ENCODE measurements at regions not wholly inside any gene's neighbourhood (a gene's known extent, or its start where the extent isn't known, plus 50 kb on each side); places are given as distances from the start of the nearest gene placed in this dataset.
A peak's percentile ranks its signal among the peaks of the same experiment; 100 is the strongest.

- WGBS, 5 donors, result 26 to 29% (median 28%) methylated on average over 10 of the region's 10 CpGs
- DNase-seq, result no peak
- Histone ChIP-seq H3K9me3 (no peaks in the 10 kb centered on the region), H3K4me1 (peaks cover 0 to 4% (median 0%) of the 10 kb centered on the region in 6 donors), H3K36me3 (no peaks in the 10 kb centered on the region), H3K27ac (no peak overlapping the region), H3K4me3 (no peak overlapping the region), H3K27me3 (replicated peaks in 1 of 7) (no peaks in the 10 kb centered on the region)
- intact Hi-C loops (cut with DNase I; ENCODE audit: low total_unique reads), result loop anchor here (10.0 kb wide), 1 partner anchor 468 kb away; the partner anchor contains the start of gene IKZF2
- TF ChIP-seq POLR2AphosphoS5 (IDR thresholded peaks at IDR 0.05) (no peak), CTCF (IDR thresholded peaks at IDR 0.05 in 8 of 11, conservative IDR thresholded peaks at IDR 0.05 in 3 of 11) (peak in 10 of 11 experiments; percentile 31 to 73 (median 59)), POLR2A (IDR thresholded peaks at IDR 0.05) (no peak)
These were observed 147.8 kb upstream of the ERBB4 start for GRCh38 chr2:212686285-212686895.

GRCh38 chr2:212683346-212684097 is 144.9 kb upstream of the ERBB4 start:
- no peak overlapping the region for H3K27ac ChIP-seq
- H3K27me3 ChIP-seq (replicated peaks in 1 of 7), result no peaks in the 10 kb centered on the region
- DNase-seq, result no peak
- intact Hi-C loops (cut with DNase I; ENCODE audit: low total_unique reads), result loop anchor here (10.0 kb wide), 1 partner anchor 471 kb away; the partner anchor contains the start of gene IKZF2
- H3K4me3 ChIP-seq, result no peak overlapping the region
- TF ChIP-seq POLR2AphosphoS5 (IDR thresholded peaks at IDR 0.05) (no peak), POLR2A (IDR thresholded peaks at IDR 0.05) (no peak), CTCF (IDR thresholded peaks at IDR 0.05 in 8 of 11, conservative IDR thresholded peaks at IDR 0.05 in 3 of 11) (no peak)
- H3K9me3 ChIP-seq, result no peaks in the 10 kb centered on the region
- no peaks in the 10 kb centered on the region for H3K36me3 ChIP-seq
- WGBS, 5 donors, result 54 to 60% (median 59%) methylated on average over 6 of the region's 6 CpGs
- peaks cover 0 to 4% (median 0%) of the 10 kb centered on the region in 6 donors for H3K4me1 ChIP-seq

GRCh38 chr2:212682937-212683336 is 144.3 kb upstream of the ERBB4 start:
- Histone ChIP-seq H3K4me1 (peaks cover 0 to 4% (median 0%) of the 10 kb centered on the region in 6 donors), H3K27me3 (replicated peaks in 1 of 7) (no peaks in the 10 kb centered on the region), H3K4me3 (no peak overlapping the region), H3K27ac (no peak overlapping the region), H3K36me3 (no peaks in the 10 kb centered on the region), H3K9me3 (no peaks in the 10 kb centered on the region)
- intact Hi-C loops (cut with DNase I; ENCODE audit: low total_unique reads), result loop anchor here (10.0 kb wide), 1 partner anchor 472 kb away; the partner anchor contains the start of gene IKZF2
- TF ChIP-seq CTCF (IDR thresholded peaks at IDR 0.05 in 8 of 11, conservative IDR thresholded peaks at IDR 0.05 in 3 of 11) (no peak), POLR2AphosphoS5 (IDR thresholded peaks at IDR 0.05) (no peak), POLR2A (IDR thresholded peaks at IDR 0.05) (no peak)
- WGBS, 5 donors, result 64 to 81% (median 76%) methylated on average over 3 of the region's 3 CpGs
- DNase-seq, result no peak

GRCh38 chr2:212677466-212677865 is 138.9 kb upstream of the ERBB4 start:
- H3K4me1 ChIP-seq, result no peaks in the 10 kb centered on the region
- 8 to 22% (median 10%) methylated on average over 1 of the region's 1 CpG for WGBS, 5 donors

More at GRCh38 chr2:212677466-212677865, 138.9 kb upstream of the ERBB4 start:
- no peak for DNase-seq
- Histone ChIP-seq H3K27me3 (replicated peaks in 1 of 7) (no peaks in the 10 kb centered on the region), H3K4me3 (no peak overlapping the region), H3K27ac (no peak overlapping the region), H3K36me3 (no peaks in the 10 kb centered on the region), H3K9me3 (no peaks in the 10 kb centered on the region)
- TF ChIP-seq POLR2A (IDR thresholded peaks at IDR 0.05) (no peak), CTCF (IDR thresholded peaks at IDR 0.05 in 8 of 11, conservative IDR thresholded peaks at IDR 0.05 in 3 of 11) (no peak), POLR2AphosphoS5 (IDR thresholded peaks at IDR 0.05) (no peak)
- intact Hi-C loops (cut with DNase I; ENCODE audit: low total_unique reads), result no loop called here

All from spleen (tissue), 11 donors.